Mammary epithelial cell (primary cell): ENCODE measurements at regions not wholly inside any gene's neighbourhood (a gene's known extent, or its start where the extent isn't known, plus 50 kb on each side); places are given as distances from the start of the nearest gene placed in this dataset.

Source experiments
- EZH2 ChIP-seq: IDR thresholded peaks from 2 replicates; pipeline ENCODE4 v1.6.1; 2012; ENCODE audit warnings: low read length, inconsistent platforms, borderline replicate concordance
- TF ChIP-seq, protein P1 (sequence below), 2 donors: IDR thresholded peaks in 1 of 2; conservative IDR thresholded peaks in 1 of 2; 2 replicates each; pipeline ENCODE4 v1.5.1; 2011 to 2012; ENCODE audit warnings: inconsistent platforms in 2 of 2, low read length in 2 of 2, mild to moderate bottlenecking in 2 of 2, control low read depth in 1 of 2, low read depth in 1 of 2; ENCODE audit not compliant: insufficient read depth in 1 of 2; ENCODE audit errors: extremely low read depth in 1 of 2

- TF ChIP-seq, protein P1, sequence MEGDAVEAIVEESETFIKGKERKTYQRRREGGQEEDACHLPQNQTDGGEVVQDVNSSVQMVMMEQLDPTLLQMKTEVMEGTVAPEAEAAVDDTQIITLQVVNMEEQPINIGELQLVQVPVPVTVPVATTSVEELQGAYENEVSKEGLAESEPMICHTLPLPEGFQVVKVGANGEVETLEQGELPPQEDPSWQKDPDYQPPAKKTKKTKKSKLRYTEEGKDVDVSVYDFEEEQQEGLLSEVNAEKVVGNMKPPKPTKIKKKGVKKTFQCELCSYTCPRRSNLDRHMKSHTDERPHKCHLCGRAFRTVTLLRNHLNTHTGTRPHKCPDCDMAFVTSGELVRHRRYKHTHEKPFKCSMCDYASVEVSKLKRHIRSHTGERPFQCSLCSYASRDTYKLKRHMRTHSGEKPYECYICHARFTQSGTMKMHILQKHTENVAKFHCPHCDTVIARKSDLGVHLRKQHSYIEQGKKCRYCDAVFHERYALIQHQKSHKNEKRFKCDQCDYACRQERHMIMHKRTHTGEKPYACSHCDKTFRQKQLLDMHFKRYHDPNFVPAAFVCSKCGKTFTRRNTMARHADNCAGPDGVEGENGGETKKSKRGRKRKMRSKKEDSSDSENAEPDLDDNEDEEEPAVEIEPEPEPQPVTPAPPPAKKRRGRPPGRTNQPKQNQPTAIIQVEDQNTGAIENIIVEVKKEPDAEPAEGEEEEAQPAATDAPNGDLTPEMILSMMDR (conservative IDR thresholded peaks at IDR 0.05 in 1 of 2, IDR thresholded peaks at IDR 0.05 in 1 of 2; ENCODE audit: extremely low read depth in 1 of 2, insufficient read depth in 1 of 2, low read depth in 1 of 2, low read length in 2 of 2), result no peak
- no peak for TF ChIP-seq EZH2
Observed at GRCh38 chr20:60209048-60209447, 250.8 kb downstream of the CDH26 start.
